ENCODE measurements at regions not wholly inside any gene's neighbourhood (a gene's known extent, or its start where the extent isn't known, plus 50 kb on each side); places are given as distances from the start of the nearest gene placed in this dataset.
"Not testable (repeated sequence)": the region's sequence is repeated elsewhere in the genome, so short reads cannot be mapped to it uniquely, and the experiment has no call there.

DNA sequence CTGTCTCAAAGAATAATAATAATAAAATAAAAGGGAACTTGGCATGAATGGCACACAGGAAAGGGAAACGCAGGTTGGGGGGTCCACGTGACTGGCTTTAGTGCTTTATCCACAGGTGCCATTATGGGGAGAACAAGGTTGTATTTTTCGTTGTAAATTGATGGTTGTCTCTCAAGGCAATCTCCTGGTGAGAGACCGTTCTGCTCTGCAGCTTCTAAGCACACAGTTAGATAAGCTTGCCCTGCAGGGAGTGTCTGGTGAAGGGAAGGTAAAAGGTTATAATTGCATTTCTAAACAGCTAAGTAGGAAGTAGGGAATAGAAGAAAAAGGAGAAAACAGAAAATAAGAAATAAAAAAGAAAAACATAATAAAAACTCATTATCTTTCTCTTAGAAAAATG is 69.1 kb upstream of the CPSF6 start:
- H3K27ac ChIP-seq (ENCODE audit: low read length): no peak overlapping the region
- no peak overlapping the region for H3K4me3 Mint-ChIP-seq
- no peaks in the 10 kb centered on the region for H3K36me3 Mint-ChIP-seq
- POLR2A ChIA-PET: interaction anchor here in 1 of 2 donors (0.5 kb wide), 1 partner anchor 15 kb away, joined by 3 read pairs; no protein-coding TSS in a partner anchor
- no peaks in the 10 kb centered on the region for H3K4me1 ChIP-seq (ENCODE audit: control insufficient read depth in 1 of 2, extremely low read depth in 1 of 2, insufficient read depth in 2 of 2, low read length in 2 of 2)
- no peaks in the 10 kb centered on the region for H3K36me3 ChIP-seq (ENCODE audit: control insufficient read depth in 2 of 2, extremely low read depth in 1 of 2, insufficient read depth in 1 of 2, low read length in 1 of 2)
- no CpG with 5 or more reads among the region's 4 CpGs for WGBS (ENCODE audit: insufficient coverage)
- no peaks in the 10 kb centered on the region for H3K27me3 ChIP-seq (replicated peaks in 1 of 2; ENCODE audit: control insufficient read depth in 2 of 2, extremely low read depth in 1 of 2, insufficient read depth in 2 of 2, low read length in 1 of 2)
- H3K4me1 Mint-ChIP-seq: no peaks in the 10 kb centered on the region
- no peaks in the 10 kb centered on the region for H3K9me3 Mint-ChIP-seq
- CTCF ChIA-PET: interaction anchor here (0.6 to 1.4 kb wide), 2 partner anchors 13 to 14 kb away, joined by 4 to 6 read pairs; no protein-coding TSS in a partner anchor
- no peak for DNase-seq
- ATAC-seq (replicated peaks in 1 of 4): no peak
- H3K27ac Mint-ChIP-seq: no peak overlapping the region
- no peaks in the 10 kb centered on the region for H3K9me3 ChIP-seq
- H3K4me3 ChIP-seq (ENCODE audit: control insufficient read depth in 1 of 2, extremely low read depth in 1 of 2, low read length in 1 of 2): no peak overlapping the region
- H3K27me3 Mint-ChIP-seq: no peaks in the 10 kb centered on the region

DNA sequence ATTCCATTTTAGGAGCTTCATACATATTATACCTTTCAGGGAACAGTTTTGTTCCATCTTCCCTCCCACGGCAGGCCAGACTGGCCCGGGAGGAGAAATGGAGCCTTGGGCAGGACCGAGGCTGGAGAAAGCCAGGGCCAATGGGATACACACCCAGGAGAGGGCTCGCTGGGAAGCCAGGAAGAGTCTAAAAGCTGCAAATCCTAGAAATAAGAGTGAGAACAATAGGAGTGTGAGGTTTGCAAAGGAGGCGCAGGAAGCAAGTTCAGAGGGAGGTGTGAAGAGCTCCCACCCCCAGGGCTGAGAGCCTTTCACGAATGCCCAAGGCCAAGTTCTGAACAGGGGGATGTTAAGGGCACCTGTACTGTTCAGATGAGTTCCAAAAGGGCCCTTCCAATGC is 67.5 kb upstream of the CPSF6 start:
- CTCF ChIA-PET: interaction anchor here in 1 of 2 donors (0.9 kb wide), 1 partner anchor 56 kb away, joined by 4 read pairs; no protein-coding TSS in a partner anchor
- no peak overlapping the region for H3K27ac Mint-ChIP-seq

DNA sequence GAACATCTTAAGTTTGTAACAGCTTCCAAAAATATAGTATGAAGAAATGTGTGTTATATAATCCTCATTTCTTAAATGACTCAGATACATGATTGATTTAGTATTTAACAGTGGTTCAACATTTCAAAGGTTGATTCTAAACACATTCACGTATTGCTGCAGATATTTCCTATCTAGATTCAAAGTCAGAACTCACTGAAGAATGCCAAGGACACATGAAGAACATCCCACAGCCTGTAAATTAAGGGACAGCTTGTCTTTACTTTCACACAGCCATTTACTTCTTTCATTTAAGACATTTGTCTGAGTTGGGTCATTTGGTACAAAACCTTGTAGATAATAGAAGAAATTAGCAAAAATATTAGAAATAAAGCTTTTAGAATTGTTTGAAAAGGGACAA is 66.9 kb upstream of the CPSF6 start:
- peaks cover 3 to 4% (median 4%) of the 10 kb centered on the region in 3 donors for H3K9me3 Mint-ChIP-seq
- H3K27me3 ChIP-seq (replicated peaks in 1 of 2; ENCODE audit: control insufficient read depth in 2 of 2, extremely low read depth in 1 of 2, insufficient read depth in 2 of 2, low read length in 1 of 2): no peaks in the 10 kb centered on the region
- no peak overlapping the region for H3K4me3 ChIP-seq (ENCODE audit: control insufficient read depth in 1 of 2, extremely low read depth in 1 of 2, low read length in 1 of 2)
- DNase-seq (no peak), ATAC-seq (replicated peaks in 1 of 4) (no peak)
- H3K4me3 Mint-ChIP-seq: no peak overlapping the region
- H3K27me3 Mint-ChIP-seq: no peaks in the 10 kb centered on the region
- H3K27ac ChIP-seq (ENCODE audit: low read length): no peak overlapping the region
- no CpG with 5 or more reads among the region's 1 CpG for WGBS (ENCODE audit: insufficient coverage)
- H3K4me1 Mint-ChIP-seq: no peaks in the 10 kb centered on the region
- no peaks in the 10 kb centered on the region for H3K4me1 ChIP-seq (ENCODE audit: control insufficient read depth in 1 of 2, extremely low read depth in 1 of 2, insufficient read depth in 2 of 2, low read length in 2 of 2)
- ChIA-PET CTCF (no interaction called here), POLR2A (no interaction called here)
- H3K9me3 ChIP-seq: no peaks in the 10 kb centered on the region
- H3K36me3 Mint-ChIP-seq: no peaks in the 10 kb centered on the region
- H3K36me3 ChIP-seq (ENCODE audit: control insufficient read depth in 2 of 2, extremely low read depth in 1 of 2, insufficient read depth in 1 of 2, low read length in 1 of 2): no peaks in the 10 kb centered on the region
- H3K27ac Mint-ChIP-seq: no peak overlapping the region

More for the DNA sequence above, 67.5 kb upstream of the CPSF6 start:
- ATAC-seq (replicated peaks in 1 of 4): no peak
- no peak for DNase-seq
- Mint-ChIP-seq H3K36me3 (no peaks in the 10 kb centered on the region), H3K4me3 (no peak overlapping the region), H3K9me3 (peaks cover 3 to 4% (median 4%) of the 10 kb centered on the region in 3 donors), H3K4me1 (no peaks in the 10 kb centered on the region), H3K27me3 (no peaks in the 10 kb centered on the region)
- no peak overlapping the region for H3K27ac ChIP-seq (ENCODE audit: low read length)
- H3K27me3 ChIP-seq (replicated peaks in 1 of 2; ENCODE audit: control insufficient read depth in 2 of 2, extremely low read depth in 1 of 2, insufficient read depth in 2 of 2, low read length in 1 of 2): no peaks in the 10 kb centered on the region
- no peaks in the 10 kb centered on the region for H3K9me3 ChIP-seq
- no peaks in the 10 kb centered on the region for H3K4me1 ChIP-seq (ENCODE audit: control insufficient read depth in 1 of 2, extremely low read depth in 1 of 2, insufficient read depth in 2 of 2, low read length in 2 of 2)
- H3K36me3 ChIP-seq (ENCODE audit: control insufficient read depth in 2 of 2, extremely low read depth in 1 of 2, insufficient read depth in 1 of 2, low read length in 1 of 2): no peaks in the 10 kb centered on the region
- 87% methylated on average over 4 of the region's 6 CpGs for WGBS (ENCODE audit: insufficient coverage)
- no peak overlapping the region for H3K4me3 ChIP-seq (ENCODE audit: control insufficient read depth in 1 of 2, extremely low read depth in 1 of 2, low read length in 1 of 2)
- POLR2A ChIA-PET: no interaction called here

DNA sequence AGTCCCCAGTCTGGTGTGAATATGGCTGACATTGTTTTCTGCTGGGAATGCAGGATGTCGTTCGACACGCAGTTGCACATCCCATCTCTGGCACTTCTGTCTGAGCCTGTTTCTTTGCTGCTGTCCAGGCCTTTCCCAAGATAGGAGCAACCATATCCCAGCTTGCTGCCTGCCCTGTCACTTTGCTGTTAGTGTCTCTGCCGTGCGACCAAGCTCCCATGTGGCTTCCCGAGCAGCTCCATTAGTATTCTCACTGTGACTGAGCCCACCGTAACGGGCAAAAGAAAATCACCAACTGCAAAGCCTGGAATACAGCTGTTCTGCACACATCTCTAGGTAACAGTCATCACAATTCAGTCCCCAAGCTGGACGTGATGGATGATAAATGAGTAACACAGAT is 66.0 kb upstream of the CPSF6 start:
- no peaks in the 10 kb centered on the region for H3K4me1 Mint-ChIP-seq
- ATAC-seq (replicated peaks in 1 of 4) (no peak), DNase-seq (no peak)
- 95% methylated on average over 6 of the region's 9 CpGs for WGBS (ENCODE audit: insufficient coverage)
- H3K27ac Mint-ChIP-seq: no peak overlapping the region
- Histone ChIP-seq H3K9me3 (no peaks in the 10 kb centered on the region), H3K27ac (ENCODE audit: low read length) (no peak overlapping the region), H3K27me3 (replicated peaks in 1 of 2; ENCODE audit: control insufficient read depth in 2 of 2, extremely low read depth in 1 of 2, insufficient read depth in 2 of 2, low read length in 1 of 2) (peaks cover 0 to 2% of the 10 kb centered on the region in 2 experiments), H3K4me1 (ENCODE audit: control insufficient read depth in 1 of 2, extremely low read depth in 1 of 2, insufficient read depth in 2 of 2, low read length in 2 of 2) (no peaks in the 10 kb centered on the region), H3K36me3 (ENCODE audit: control insufficient read depth in 2 of 2, extremely low read depth in 1 of 2, insufficient read depth in 1 of 2, low read length in 1 of 2) (no peaks in the 10 kb centered on the region), H3K4me3 (ENCODE audit: control insufficient read depth in 1 of 2, extremely low read depth in 1 of 2, low read length in 1 of 2) (no peak overlapping the region)
- no peak overlapping the region for H3K4me3 Mint-ChIP-seq
- CTCF ChIA-PET: interaction anchor here in 1 of 2 donors (0.6 to 0.7 kb wide), 2 partner anchors 19 to 117 kb away, joined by 3 read pairs; no protein-coding TSS in a partner anchor
- no peaks in the 10 kb centered on the region for H3K27me3 Mint-ChIP-seq
- POLR2A ChIA-PET: no interaction called here
- H3K36me3 Mint-ChIP-seq: no peaks in the 10 kb centered on the region
- peaks cover 3 to 4% (median 4%) of the 10 kb centered on the region in 3 donors for H3K9me3 Mint-ChIP-seq

DNA sequence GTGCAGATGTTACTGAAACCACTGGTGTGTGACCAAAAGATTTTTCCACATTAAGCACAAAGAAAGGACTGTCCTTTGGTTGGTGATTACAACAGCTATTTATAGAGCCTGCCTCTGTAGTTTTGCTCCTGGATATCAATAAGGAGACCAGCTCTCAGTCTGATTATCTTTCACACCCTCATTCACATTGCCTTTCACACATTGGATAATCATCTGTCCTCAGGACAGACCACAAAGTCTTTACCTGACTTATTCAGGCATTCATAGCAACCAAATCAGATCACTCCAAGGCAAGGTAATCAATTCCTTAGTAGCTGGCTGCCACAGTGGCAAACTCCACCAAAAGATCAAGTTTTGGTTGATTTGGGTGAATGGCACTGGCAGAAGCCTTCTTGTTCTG is 59.6 kb upstream of the CPSF6 start:
- no peak for ATAC-seq (replicated peaks in 1 of 4)
- peaks cover 0 to 2% of the 10 kb centered on the region in 2 experiments for H3K27me3 ChIP-seq (replicated peaks in 1 of 2; ENCODE audit: control insufficient read depth in 2 of 2, extremely low read depth in 1 of 2, insufficient read depth in 2 of 2, low read length in 1 of 2)
- ChIA-PET POLR2A (no interaction called here), CTCF (no interaction called here)
- H3K4me3 Mint-ChIP-seq: no peak overlapping the region
- H3K4me1 ChIP-seq (ENCODE audit: control insufficient read depth in 1 of 2, extremely low read depth in 1 of 2, insufficient read depth in 2 of 2, low read length in 2 of 2): no peaks in the 10 kb centered on the region
- peaks cover 3 to 4% (median 4%) of the 10 kb centered on the region in 3 donors for H3K9me3 Mint-ChIP-seq
- no peaks in the 10 kb centered on the region for H3K9me3 ChIP-seq
- no peak overlapping the region for H3K27ac ChIP-seq (ENCODE audit: low read length)
- no peaks in the 10 kb centered on the region for H3K27me3 Mint-ChIP-seq
- no peak for DNase-seq
- no peaks in the 10 kb centered on the region for H3K4me1 Mint-ChIP-seq
- H3K36me3 ChIP-seq (ENCODE audit: control insufficient read depth in 2 of 2, extremely low read depth in 1 of 2, insufficient read depth in 1 of 2, low read length in 1 of 2): no peaks in the 10 kb centered on the region
- H3K27ac Mint-ChIP-seq: no peak overlapping the region
- no peak overlapping the region for H3K4me3 ChIP-seq (ENCODE audit: control insufficient read depth in 1 of 2, extremely low read depth in 1 of 2, low read length in 1 of 2)
- no peaks in the 10 kb centered on the region for H3K36me3 Mint-ChIP-seq

DNA sequence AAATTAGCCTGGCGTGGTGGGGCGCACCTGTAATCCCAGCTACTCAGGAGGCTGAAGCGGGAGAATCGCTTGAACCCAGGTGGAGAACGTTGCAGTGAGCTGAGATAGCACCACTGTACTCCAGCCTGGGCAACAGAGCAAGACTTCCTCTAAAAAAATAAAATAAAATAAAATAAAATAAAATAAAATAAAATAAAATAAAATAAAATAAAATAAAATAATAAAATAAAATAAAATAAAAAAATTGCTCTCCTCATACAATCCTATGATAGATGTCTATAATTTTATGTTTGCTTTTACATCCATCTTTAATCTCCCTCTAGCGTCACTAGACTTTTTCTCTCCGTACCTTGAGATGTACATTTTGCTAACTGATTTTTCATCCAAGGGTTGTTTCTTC is 51.8 kb upstream of the CPSF6 start:
- H3K36me3 Mint-ChIP-seq; H3K27ac ChIP-seq (ENCODE audit: low read length); H3K4me1 ChIP-seq (ENCODE audit: control insufficient read depth in 1 of 2, extremely low read depth in 1 of 2, insufficient read depth in 2 of 2, low read length in 2 of 2); H3K4me3 ChIP-seq (ENCODE audit: control insufficient read depth in 1 of 2, extremely low read depth in 1 of 2, low read length in 1 of 2); H3K36me3 ChIP-seq (ENCODE audit: control insufficient read depth in 2 of 2, extremely low read depth in 1 of 2, insufficient read depth in 1 of 2, low read length in 1 of 2); H3K27me3 Mint-ChIP-seq; DNase-seq; H3K4me3 Mint-ChIP-seq; POLR2A ChIA-PET; ATAC-seq (replicated peaks in 1 of 4); H3K9me3 ChIP-seq; CTCF ChIA-PET; H3K27me3 ChIP-seq (replicated peaks in 1 of 2; ENCODE audit: control insufficient read depth in 2 of 2, extremely low read depth in 1 of 2, insufficient read depth in 2 of 2, low read length in 1 of 2); H3K27ac Mint-ChIP-seq; H3K4me1 Mint-ChIP-seq: not testable (repeated sequence)
- peaks cover 9 to 16% (median 11%) of the 10 kb centered on the region in 3 donors for H3K9me3 Mint-ChIP-seq
- no CpG with 5 or more reads among the region's 7 CpGs for WGBS (ENCODE audit: insufficient coverage)

DNA sequence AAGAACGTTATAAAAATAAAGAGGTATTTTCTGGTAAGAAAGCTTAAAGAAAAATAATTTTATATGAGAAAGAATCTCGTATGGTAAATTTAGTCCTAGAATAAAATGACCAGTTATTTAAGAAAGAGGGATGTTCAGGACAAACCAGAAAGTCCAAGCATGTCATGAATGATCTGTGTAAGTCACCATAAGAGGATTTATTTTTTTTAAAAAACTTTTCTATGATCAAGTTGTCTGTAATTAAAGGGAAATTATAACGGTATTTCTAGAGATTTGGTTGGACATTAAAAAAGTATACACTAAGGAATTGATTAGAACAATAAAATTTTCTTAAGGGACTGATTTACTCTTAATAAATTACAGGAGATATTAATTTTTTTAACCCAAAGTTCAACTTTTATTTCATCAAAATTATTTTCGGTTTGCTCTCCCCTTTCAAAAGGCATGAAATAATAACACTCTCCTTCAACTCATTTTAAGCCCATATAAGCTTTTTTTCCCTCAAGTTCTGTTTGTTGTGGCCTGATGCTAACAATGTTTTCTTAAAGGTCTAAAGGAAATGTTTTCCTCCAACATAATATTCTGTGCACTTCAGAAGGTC is 49.9 kb upstream of the CPSF6 start:
- Mint-ChIP-seq H3K9me3 (peaks cover 9 to 16% (median 11%) of the 10 kb centered on the region in 3 donors), H3K4me1 (no peaks in the 10 kb centered on the region), H3K4me3 (no peak overlapping the region), H3K27me3 (no peaks in the 10 kb centered on the region), H3K27ac (no peak overlapping the region), H3K36me3 (peaks cover 6% of the 10 kb centered on the region)
- no peaks in the 10 kb centered on the region for H3K36me3 ChIP-seq (ENCODE audit: control insufficient read depth in 2 of 2, extremely low read depth in 1 of 2, insufficient read depth in 1 of 2, low read length in 1 of 2)
- no peak overlapping the region for H3K27ac ChIP-seq (ENCODE audit: low read length)
- DNase-seq (no peak), ATAC-seq (replicated peaks in 1 of 4) (no peak)
- ChIA-PET CTCF (no interaction called here), POLR2A (interaction anchor here in 1 of 2 donors (0.7 kb wide), 1 partner anchor 1652 kb away, joined by 7 read pairs; no protein-coding TSS in a partner anchor)
- H3K27me3 ChIP-seq (replicated peaks in 1 of 2; ENCODE audit: control insufficient read depth in 2 of 2, extremely low read depth in 1 of 2, insufficient read depth in 2 of 2, low read length in 1 of 2): no peaks in the 10 kb centered on the region
- no peak overlapping the region for H3K4me3 ChIP-seq (ENCODE audit: control insufficient read depth in 1 of 2, extremely low read depth in 1 of 2, low read length in 1 of 2)
- no CpG with 5 or more reads among the region's 4 CpGs for WGBS (ENCODE audit: insufficient coverage)
- no peaks in the 10 kb centered on the region for H3K4me1 ChIP-seq (ENCODE audit: control insufficient read depth in 1 of 2, extremely low read depth in 1 of 2, insufficient read depth in 2 of 2, low read length in 2 of 2)
- H3K9me3 ChIP-seq: no peaks in the 10 kb centered on the region

All from T-cell (primary cell).